NCI-H226 (cell line): ENCODE measurements at regions not wholly inside any gene's neighbourhood (a gene's known extent, or its start where the extent isn't known, plus 50 kb on each side); places are given as distances from the start of the nearest gene placed in this dataset.
A peak's percentile ranks its signal among the peaks of the same experiment; 100 is the strongest.

ENCODE experiments used
- DNase-seq: peaks from one replicate; pipeline ENCODE4 v3.0.0-alpha.2; 2015

GRCh38 chr10:118537623-118538022 is 57.8 kb downstream of the PRLHR start:
- no peak for DNase-seq

GRCh38 chr10:118534136-118534535 is 61.3 kb downstream of the PRLHR start:
- DNase-seq = no peak

- DNase-seq = no peak
These were observed 64.2 kb downstream of the PRLHR start for GRCh38 chr10:118531105-118531852.

DNA sequence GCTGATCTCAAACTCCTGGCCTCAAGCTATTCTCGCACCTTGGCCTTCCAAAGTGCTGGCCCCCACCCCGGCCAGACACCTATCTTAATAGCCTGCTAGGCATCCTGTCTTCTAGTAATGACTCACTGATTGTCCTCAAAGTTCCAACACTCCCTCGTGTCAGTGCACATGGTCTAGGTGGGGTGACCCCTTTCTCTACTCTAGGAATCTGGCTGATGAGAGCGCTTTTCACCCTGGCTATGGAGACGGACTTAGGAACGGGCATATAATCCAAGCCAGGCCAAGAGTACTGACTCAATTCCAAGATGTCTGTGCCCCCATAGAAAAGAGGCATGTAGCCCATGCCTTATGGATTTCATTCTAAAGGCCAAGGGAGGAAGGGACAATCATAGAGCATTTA is 67.0 kb downstream of the PRLHR start:
- DNase-seq = no peak

- no peak for DNase-seq
These were observed 71.7 kb downstream of the PRLHR start for GRCh38 chr10:118523775-118524174.

GRCh38 chr10:118522791-118523498 is 72.5 kb downstream of the PRLHR start:
- DNase-seq = peak; percentile 65

GRCh38 chr10:118521415-118522117 is 73.9 kb downstream of the PRLHR start:
- DNase-seq = no peak

- DNase-seq = no peak
These were observed 75.2 kb downstream of the PRLHR start for GRCh38 chr10:118520116-118520742.

- DNase-seq = no peak
These were observed 77.4 kb downstream of the PRLHR start for GRCh38 chr10:118518095-118518494.

DNA sequence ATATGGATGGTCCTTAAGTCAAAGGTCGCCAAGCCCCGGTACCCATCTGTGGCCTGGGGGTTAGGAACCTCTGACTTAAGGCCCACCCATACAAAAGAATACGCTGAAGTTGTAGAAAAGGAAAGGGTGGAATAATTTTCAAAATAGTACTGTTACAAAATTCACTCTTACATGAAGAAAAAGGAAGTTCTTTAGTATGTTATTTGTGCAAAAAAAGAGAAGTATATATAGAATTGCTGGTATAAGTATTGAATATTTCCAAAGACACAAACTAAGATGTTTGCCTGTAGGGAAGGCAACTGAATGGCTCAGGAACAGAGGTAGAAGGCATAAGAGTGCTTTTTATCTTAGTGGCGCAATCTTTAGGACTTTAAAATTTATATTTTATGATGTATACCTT is 78.7 kb downstream of the PRLHR start:
- DNase-seq = no peak

DNA sequence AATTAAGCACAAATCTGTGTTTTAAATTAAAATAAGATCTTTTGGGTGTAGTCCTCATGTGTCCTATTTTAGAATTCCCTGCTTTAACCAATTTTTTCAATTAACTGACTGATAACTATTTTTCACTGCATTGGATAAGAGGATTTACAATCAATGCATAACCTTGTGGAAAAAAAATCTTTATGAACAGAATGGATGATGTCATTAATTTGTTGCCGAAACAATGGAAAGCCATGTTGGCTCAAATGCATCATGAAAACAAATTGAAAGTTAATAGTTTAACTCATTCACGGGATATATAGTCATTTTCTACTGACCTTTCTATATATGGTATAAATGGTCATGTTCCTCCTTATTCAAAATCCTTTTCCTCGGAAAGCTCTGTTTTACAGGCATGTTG is 82.3 kb downstream of the PRLHR start:
- DNase-seq = no peak

- no peak for DNase-seq
These were observed 83.7 kb downstream of the PRLHR start for GRCh38 chr10:118511711-118512110.

DNA sequence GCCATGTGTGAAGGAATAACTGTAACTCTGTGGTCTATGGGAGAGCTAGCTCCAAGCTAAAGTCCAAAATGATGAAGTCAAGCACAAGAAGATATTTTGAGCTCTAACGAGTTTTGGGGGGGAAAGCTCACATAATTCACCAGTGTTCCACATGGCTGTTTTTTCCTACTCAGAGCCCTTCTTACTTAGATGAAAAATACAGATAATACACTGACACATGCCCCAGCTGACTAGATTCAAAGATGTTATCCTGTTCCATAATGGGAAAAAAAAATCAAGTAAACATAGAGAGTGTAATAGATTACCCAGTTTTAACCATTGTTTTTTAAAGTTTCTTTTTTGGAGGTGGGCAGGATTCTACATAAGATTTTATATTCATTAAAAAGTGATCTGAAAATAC is 86.6 kb downstream of the PRLHR start:
- DNase-seq = no peak

DNA sequence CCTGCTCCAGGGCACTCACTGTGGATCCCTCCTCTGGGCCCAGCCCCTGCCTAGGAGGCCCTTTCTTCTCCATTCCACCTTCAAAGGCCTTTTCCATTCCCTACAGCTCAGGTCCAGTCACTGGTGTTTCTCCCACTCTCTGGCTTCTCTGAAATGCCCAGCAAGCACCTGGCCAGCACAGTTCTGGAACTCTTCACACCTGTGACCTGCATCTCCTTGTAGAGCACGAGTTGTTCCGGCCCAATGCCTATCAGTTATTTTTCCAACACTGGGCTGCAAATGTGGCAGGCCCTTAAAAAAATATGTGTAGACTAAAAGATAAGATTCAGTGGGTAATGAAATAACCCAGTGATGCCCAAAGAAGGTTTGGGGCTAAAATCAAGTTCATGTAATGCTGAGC is 87.1 kb downstream of the PRLHR start:
- no peak for DNase-seq

DNA sequence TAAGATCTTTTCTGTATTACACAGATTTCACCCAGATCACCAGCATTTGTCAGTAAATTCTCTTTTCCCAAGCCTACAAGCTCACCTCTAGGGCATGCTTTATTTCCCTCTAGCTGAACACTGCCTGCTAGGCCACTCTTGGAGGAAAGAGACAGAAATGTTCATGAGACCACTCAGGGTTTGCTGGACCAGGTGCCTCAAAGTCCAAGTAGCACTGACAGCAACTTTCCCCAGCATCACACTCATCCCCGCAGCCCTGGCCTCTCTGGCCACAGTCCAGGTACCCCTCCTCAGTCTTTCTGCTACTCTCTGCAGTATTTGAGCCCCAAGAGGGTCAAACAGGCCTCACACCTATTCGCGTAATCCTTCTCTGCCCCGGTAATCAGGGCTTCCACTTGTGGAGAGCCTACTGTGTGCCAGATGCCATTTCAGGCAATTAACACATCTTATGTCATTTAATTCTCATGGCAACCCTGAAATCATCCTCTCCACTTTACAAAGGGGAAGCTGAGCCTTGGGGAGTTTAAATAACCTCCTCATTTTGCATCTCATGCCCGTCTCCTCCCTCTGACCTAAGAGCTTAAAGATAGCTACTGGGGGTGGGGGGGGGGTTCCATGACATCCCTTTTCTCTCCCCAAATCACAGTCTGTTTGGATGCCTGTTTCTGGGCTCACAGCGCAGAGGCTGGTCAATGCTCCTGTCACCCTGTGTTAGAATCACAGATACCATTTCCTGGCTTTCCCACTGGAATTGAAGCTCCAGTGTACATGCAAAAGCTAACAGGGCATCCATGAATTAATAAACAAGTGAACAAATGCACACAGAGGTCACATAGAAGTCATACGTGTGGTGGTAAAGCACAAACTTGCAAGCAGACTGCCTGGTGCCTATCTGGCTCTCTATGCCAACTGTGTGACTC is 88.5 kb downstream of the PRLHR start:
- no peak for DNase-seq

GRCh38 chr10:118505363-118505762 is 90.1 kb downstream of the PRLHR start:
- DNase-seq = no peak

DNA sequence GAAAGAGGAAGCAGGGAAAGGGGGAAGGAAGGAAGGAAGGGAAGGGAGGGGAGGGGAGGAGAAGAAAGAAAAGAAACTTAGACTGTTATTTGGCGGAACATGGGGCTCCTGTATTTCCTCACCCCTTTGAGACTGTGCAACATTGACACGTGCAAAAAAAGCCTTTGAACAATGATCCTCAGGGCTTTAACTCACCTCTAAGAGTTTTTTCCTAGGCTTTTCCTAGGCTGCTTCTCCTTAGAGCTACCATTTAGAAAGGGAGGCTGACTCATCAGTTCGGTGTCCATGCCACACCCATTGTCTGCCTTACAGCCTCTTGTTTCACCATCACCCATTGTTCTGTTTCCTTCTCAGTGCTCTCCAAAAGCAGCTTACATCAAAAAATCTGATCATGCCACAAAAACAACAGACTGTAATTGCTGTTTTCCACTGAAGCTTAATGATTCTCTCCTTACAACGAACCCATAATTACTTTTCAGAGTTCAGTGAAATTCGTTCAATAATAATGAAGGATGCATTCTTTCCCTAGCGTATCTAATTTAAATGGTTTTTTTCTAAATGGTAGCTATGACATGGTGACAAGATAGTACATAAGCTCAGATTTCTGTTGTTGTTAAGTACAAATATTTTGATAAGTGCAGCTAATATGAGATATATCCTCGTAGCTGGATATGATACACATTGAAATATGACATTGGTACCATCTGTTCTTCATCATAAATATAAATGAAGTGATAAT is 90.8 kb downstream of the PRLHR start:
- peak; percentile 56 for DNase-seq

- no peak for DNase-seq
These were observed 91.4 kb downstream of the PRLHR start for GRCh38 chr10:118504044-118504443.

DNA sequence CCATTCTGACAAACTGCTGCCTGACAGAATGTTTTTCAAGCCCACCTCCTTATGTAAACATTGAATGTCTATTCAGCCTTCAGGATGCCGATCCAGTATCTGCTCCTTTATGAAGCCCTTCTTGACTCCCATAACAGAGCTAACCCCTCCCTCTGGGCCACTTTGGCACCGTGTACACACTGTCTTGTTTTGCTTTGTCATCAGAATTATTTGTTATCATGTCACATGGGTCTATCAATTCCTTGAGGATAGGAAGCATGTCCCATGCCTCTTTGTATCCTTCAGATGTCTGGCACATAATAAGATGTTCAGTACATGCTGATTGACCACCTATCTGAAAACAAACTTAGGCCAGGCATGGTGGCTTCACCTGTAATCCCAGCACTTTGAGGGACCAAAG is 92.3 kb downstream of the PRLHR start:
- no peak for DNase-seq

DNA sequence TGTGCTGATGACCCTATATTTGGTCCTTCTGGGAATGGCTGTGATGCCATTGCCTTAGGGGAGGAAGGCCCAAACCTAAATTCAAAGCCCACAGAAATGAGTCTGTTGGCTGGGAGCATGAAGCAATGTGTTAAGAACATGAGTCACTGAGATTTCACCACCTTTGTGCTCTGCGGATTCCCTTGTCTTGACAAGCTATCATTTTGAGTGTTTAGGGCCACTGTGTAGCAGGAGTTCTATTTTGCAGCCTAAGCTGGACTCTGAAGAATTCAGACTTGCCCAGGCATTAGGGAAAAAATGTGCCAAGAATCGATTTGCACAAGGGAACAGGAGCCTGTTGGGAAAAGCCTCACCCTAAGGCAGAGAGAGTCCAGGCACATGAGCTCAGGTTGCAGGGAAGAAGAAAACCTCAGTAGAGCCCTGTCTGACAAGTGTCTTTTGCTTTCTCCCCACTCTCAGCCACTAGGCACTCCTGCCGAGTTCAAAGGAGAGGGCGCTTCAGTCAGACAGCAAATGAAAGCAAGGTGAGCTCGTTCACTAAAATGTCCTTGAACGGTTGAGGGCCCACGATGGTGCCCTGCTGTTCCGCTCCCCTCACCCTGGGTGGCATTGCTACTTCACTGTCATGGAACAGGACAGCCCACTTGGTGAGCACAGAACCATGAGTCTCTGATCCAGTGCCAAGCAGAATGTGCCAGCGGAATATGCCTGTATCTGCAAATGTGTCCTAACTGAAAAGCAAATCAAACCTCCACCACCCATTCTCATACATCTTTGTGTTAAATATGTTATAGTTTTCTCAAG is 93.6 kb downstream of the PRLHR start:
- DNase-seq = peak; percentile 75

GRCh38 chr10:118501171-118501570 is 94.3 kb downstream of the PRLHR start:
- DNase-seq = peak; percentile 36
